Activated effector memory CD4-positive, alpha-beta T cell treated with anti-CD3 and anti-CD28 coated beads, Interleukin-2, amount 50 U/mL, for 16 hours (primary cell): ENCODE measurements at regions not wholly inside any gene's neighbourhood (a gene's known extent, or its start where the extent isn't known, plus 50 kb on each side); places are given as distances from the start of the nearest gene placed in this dataset.

ENCODE experiments used
- DNase-seq: peaks from one replicate; pipeline ENCODE4 v3.0.0-alpha.2; 2020

DNA sequence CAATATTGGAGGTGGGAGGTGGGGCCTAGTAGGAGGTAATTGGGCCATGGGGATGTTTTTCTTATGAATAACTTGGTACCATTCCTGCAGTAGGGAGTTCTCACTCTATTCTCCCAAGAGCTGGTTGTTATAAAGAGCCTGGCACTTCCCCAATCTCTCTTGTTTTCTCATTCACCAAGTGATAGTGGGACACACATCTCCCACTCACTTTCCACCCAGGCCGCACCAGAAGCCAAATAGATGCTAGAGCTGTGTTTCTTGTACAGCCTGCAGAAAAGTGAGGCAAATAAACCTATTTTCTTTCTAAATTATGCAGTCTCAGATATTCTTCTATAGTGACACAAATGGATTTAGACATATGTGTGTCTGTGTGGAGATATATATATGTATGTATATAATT, 117.6 kb downstream of the ANKRD50 start:
- DNase-seq: no peak

DNA sequence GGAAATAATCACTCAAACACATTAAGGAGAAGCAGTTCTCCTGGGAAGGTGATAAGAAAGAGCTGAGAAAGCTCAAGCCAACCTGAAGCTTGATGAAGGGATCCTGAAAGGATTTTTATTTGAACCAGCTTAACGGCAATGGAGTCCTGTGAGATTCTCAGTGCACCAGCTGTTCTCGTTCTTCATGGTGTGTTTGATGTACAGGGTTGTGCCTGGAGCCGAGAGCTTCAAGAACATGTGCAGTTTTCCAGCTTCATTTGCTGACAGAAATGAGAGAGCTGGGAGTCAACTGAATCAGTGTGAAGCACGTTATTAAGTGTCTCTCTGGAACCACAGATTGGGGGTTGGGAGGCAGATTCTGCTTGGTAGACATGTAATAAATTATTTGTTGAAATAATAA, 115.7 kb downstream of the ANKRD50 start:
- no peak for DNase-seq

DNA sequence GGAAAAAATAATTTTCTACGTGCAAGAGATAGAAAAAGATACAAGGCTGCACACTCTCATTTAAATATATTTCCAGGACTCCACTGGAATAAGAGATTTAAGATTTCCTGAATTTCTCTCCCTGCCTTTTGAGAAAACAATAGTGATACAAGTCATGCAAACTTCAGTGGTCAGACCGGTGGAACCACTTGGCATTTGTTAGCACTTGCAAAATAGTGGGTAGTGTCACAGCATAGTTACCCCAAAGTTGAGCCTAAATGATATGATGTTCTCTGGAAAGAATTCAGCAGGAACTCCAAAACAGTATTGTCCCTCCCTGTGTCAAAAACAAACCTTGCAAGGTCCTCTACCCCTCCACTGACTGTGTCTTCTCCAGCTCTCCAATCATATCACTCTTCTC, 102.3 kb downstream of the ANKRD50 start:
- DNase-seq: no peak
